ENCODE measurements at regions not wholly inside any gene's neighbourhood (a gene's known extent, or its start where the extent isn't known, plus 50 kb on each side); places are given as distances from the start of the nearest gene placed in this dataset.

- no peak for ATAC-seq
- no peak overlapping the region for H3K27ac ChIP-seq
- no peaks in the 10 kb centered on the region for H3K4me1 ChIP-seq
- H3K4me3 ChIP-seq: no peak overlapping the region
- H3K27me3 ChIP-seq: no peaks in the 10 kb centered on the region
- H3K9me3 ChIP-seq: peaks cover 0 to 5% (median 0%) of the 10 kb centered on the region in 3 donors
- WGBS, 2 donors (ENCODE audit: low coverage in 1 of 2): 87% methylated on average over 1 of the region's 1 CpG; no CpG with 5 or more reads in 1 of the 2 donors
- TF ChIP-seq POLR2AphosphoS5 (IDR thresholded peaks at IDR 0.05) (no peak), POLR2A (IDR thresholded peaks at IDR 0.05) (no peak), CTCF (IDR thresholded peaks at IDR 0.05) (no peak), EP300 (IDR thresholded peaks at IDR 0.05) (no peak)
- H3K36me3 ChIP-seq: no peaks in the 10 kb centered on the region
Measured at GRCh38 chr13:105952233-105952972, 583.1 kb downstream of the EFNB2 start.

- no peak overlapping the region for H3K4me3 ChIP-seq
- no peak overlapping the region for H3K27ac ChIP-seq
- H3K27me3 ChIP-seq: no peaks in the 10 kb centered on the region
- no peak for ATAC-seq
- 72 to 84% methylated on average over 3 of the region's 3 CpGs for WGBS, 2 donors (ENCODE audit: low coverage in 1 of 2)
- no peaks in the 10 kb centered on the region for H3K9me3 ChIP-seq
- no peaks in the 10 kb centered on the region for H3K4me1 ChIP-seq
- H3K36me3 ChIP-seq: no peaks in the 10 kb centered on the region
- TF ChIP-seq EP300 (IDR thresholded peaks at IDR 0.05): no peak
- no peak for TF ChIP-seq CTCF (IDR thresholded peaks at IDR 0.05)
- no peak for TF ChIP-seq POLR2A (IDR thresholded peaks at IDR 0.05)
- TF ChIP-seq POLR2AphosphoS5 (IDR thresholded peaks at IDR 0.05): no peak
Measured at GRCh38 chr13:105948143-105948542, 587.3 kb downstream of the EFNB2 start.

- Histone ChIP-seq H3K27me3 (no peaks in the 10 kb centered on the region), H3K27ac (no peak overlapping the region), H3K9me3 (no peaks in the 10 kb centered on the region), H3K4me1 (no peaks in the 10 kb centered on the region), H3K36me3 (no peaks in the 10 kb centered on the region), H3K4me3 (no peak overlapping the region)
- TF ChIP-seq EP300 (IDR thresholded peaks at IDR 0.05) (no peak), POLR2AphosphoS5 (IDR thresholded peaks at IDR 0.05) (no peak), POLR2A (IDR thresholded peaks at IDR 0.05) (no peak), CTCF (IDR thresholded peaks at IDR 0.05) (no peak)
- ATAC-seq: no peak
- WGBS, 2 donors (ENCODE audit: low coverage in 1 of 2): 96 to 100% methylated on average over 1 of the region's 1 CpG
Measured at GRCh38 chr13:105940882-105941281, 594.6 kb downstream of the EFNB2 start.

GRCh38 chr13:105937451-105937850, 598.0 kb downstream of the EFNB2 start:
- ATAC-seq: no peak
- Histone ChIP-seq H3K4me3 (no peak overlapping the region), H3K36me3 (no peaks in the 10 kb centered on the region), H3K27me3 (no peaks in the 10 kb centered on the region), H3K4me1 (peaks cover 0 to 13% (median 6%) of the 10 kb centered on the region in 3 donors), H3K27ac (no peak overlapping the region), H3K9me3 (no peaks in the 10 kb centered on the region)
- WGBS, 2 donors (ENCODE audit: low coverage in 1 of 2): 72 to 78% methylated on average over 4 of the region's 4 CpGs
- TF ChIP-seq CTCF (IDR thresholded peaks at IDR 0.05) (no peak), EP300 (IDR thresholded peaks at IDR 0.05) (no peak), POLR2AphosphoS5 (IDR thresholded peaks at IDR 0.05) (no peak), POLR2A (IDR thresholded peaks at IDR 0.05) (no peak)

GRCh38 chr13:105936816-105937215, 598.6 kb downstream of the EFNB2 start:
- 85 to 97% methylated on average over 4 to 5 of the region's 5 CpGs for WGBS, 2 donors (ENCODE audit: low coverage in 1 of 2)
- Histone ChIP-seq H3K36me3 (no peaks in the 10 kb centered on the region), H3K27me3 (no peaks in the 10 kb centered on the region), H3K4me3 (no peak overlapping the region), H3K27ac (no peak overlapping the region), H3K4me1 (peaks cover 0 to 13% (median 6%) of the 10 kb centered on the region in 3 donors), H3K9me3 (no peaks in the 10 kb centered on the region)
- TF ChIP-seq POLR2A (IDR thresholded peaks at IDR 0.05) (no peak), POLR2AphosphoS5 (IDR thresholded peaks at IDR 0.05) (no peak), EP300 (IDR thresholded peaks at IDR 0.05) (no peak), CTCF (IDR thresholded peaks at IDR 0.05) (no peak)
- ATAC-seq: no peak

Data from gastroesophageal sphincter (tissue), 4 donors.